SK-N-SH (cell line): ENCODE measurements at regions not wholly inside any gene's neighbourhood (a gene's known extent, or its start where the extent isn't known, plus 50 kb on each side); places are given as distances from the start of the nearest gene placed in this dataset.

Experiments
- CTCF ChIA-PET: fragments of 300-600, 350-600 bp; formaldehyde crosslinking; extraction: SDS; loops from one replicate; lab custom pipeline; 2021; lab: Yijun Ruan, JAX
- POLR2A ChIA-PET: fragments of 350-600 bp; sonication (Branson Sonifier 250); formaldehyde crosslinking; extraction: SDS; loops from one replicate; lab custom pipeline; 2020; ENCODE audit warnings: antibody characterized with exemption, inconsistent platforms; lab: Yijun Ruan, JAX
- DNase-seq: peaks from one replicate; pipeline ENCODE4 v3.0.0; 2012
- H2AFZ ChIP-seq: fragments of 200-600 bp; sonication (generic); 2 replicates; pipeline ENCODE4 v1.8.1; 2016; ENCODE audit warnings: antibody characterized with exemption, mild to moderate bottlenecking, low read depth
- H3F3A ChIP-seq: fragments of 200-600 bp; sonication (generic); replicated peaks from 2 replicates; pipeline ENCODE3; 2016; ENCODE audit warnings: antibody characterized with exemption, mild to moderate bottlenecking; ENCODE audit not compliant: insufficient read depth
- H3K27ac ChIP-seq, 2 experiments: fragments of 200-500 bp in 1 of 2; fragments of 200-600 bp in 1 of 2; sonication (Bioruptor generic) in 1 of 2; sonication (generic), shearing (Covaris generic) in 1 of 2; 2 replicates each; pipeline versions ENCODE4 v1.5.1 to v1.6.1; 2014 to 2016; ENCODE audit warnings: low read depth in 2 of 2, inconsistent platforms in 1 of 2, low read length in 1 of 2, mild to moderate bottlenecking in 1 of 2, mixed read lengths in 1 of 2
- H3K27me3 ChIP-seq: fragments of 200-600 bp; sonication (generic), shearing (Covaris generic); 2 replicates; pipeline ENCODE4 v1.6.1; 2016; ENCODE audit warnings: mixed run types; ENCODE audit not compliant: insufficient read depth
- H3K36me3 ChIP-seq, 2 experiments: fragments of 200-500 bp in 1 of 2; fragments of 200-600 bp in 1 of 2; sonication (Bioruptor generic) in 1 of 2; sonication (generic) in 1 of 2; replicated peaks in 1 of 2; 2 replicates each; pipeline versions ENCODE3 to v1.5.1; 2014 to 2016; ENCODE audit warnings: low read length in 1 of 2, mild to moderate bottlenecking in 1 of 2; ENCODE audit not compliant: insufficient read depth in 2 of 2, control insufficient read depth in 1 of 2
- H3K4me1 ChIP-seq, 2 experiments: fragments of 200-500 bp in 1 of 2; fragments of 200-600 bp in 1 of 2; sonication (Bioruptor generic) in 1 of 2; sonication (generic), shearing (Covaris generic) in 1 of 2; 2 replicates each; pipeline versions ENCODE4 v1.5.1 to v1.6.1; 2014 to 2016; ENCODE audit warnings: low read depth in 1 of 2, low read length in 1 of 2, mixed run types in 1 of 2; ENCODE audit not compliant: insufficient read depth in 2 of 2, control insufficient read depth in 1 of 2
- H3K4me2 ChIP-seq: fragments of 200-600 bp; sonication (generic), shearing (Covaris generic); 2 replicates; pipeline ENCODE4 v1.6.1; 2017; ENCODE audit warnings: mixed run types
- H3K4me3 ChIP-seq, 2 experiments: fragments of 200-500 bp in 1 of 2; fragments of 200-600 bp in 1 of 2; sonication (Bioruptor generic) in 1 of 2; sonication (generic), shearing (Covaris generic) in 1 of 2; 2 replicates each; pipeline versions ENCODE4 v1.5.1 to v1.8.1; 2014 to 2016; ENCODE audit warnings: low read depth in 2 of 2, inconsistent platforms in 1 of 2, low read length in 1 of 2, mild to moderate bottlenecking in 1 of 2, mixed read lengths in 1 of 2, moderate library complexity in 1 of 2
- H3K79me2 ChIP-seq: fragments of 200-600 bp; sonication (generic); 2 replicates; pipeline ENCODE4 v1.8.1; 2017; ENCODE audit warnings: mild to moderate bottlenecking; ENCODE audit not compliant: insufficient read depth
- H3K9ac ChIP-seq: fragments of 200-600 bp; sonication (generic); 2 replicates; pipeline ENCODE4 v1.6.1; 2017; ENCODE audit warnings: mixed run types
- H3K9me2 ChIP-seq: fragments of 200-600 bp; sonication (generic); 2 replicates; pipeline ENCODE4 v1.6.1; 2017; ENCODE audit warnings: mixed run types
- H3K9me3 ChIP-seq: fragments of 200-600 bp; sonication (generic); 2 replicates; pipeline ENCODE4 v1.6.1; 2017; ENCODE audit warnings: mixed run types, mild to moderate bottlenecking, moderate library complexity
- H4K20me1 ChIP-seq: fragments of 200-600 bp; sonication (generic); 2 replicates; pipeline ENCODE4 v1.6.1; 2017; ENCODE audit warnings: mild to moderate bottlenecking, mixed run types; ENCODE audit not compliant: insufficient read depth
- ELF1 ChIP-seq: IDR thresholded peaks from 2 replicates; pipeline ENCODE4 v1.4.0; 2012
- EZH2phosphoT487 ChIP-seq: fragments of 200-600 bp; sonication (generic); IDR thresholded peaks from 2 replicates; pipeline ENCODE4 v1.6.1; 2017; ENCODE audit warnings: low read depth, mixed run types, mild to moderate bottlenecking, antibody characterized with exemption, moderate library complexity, borderline replicate concordance
- GABPA ChIP-seq: IDR thresholded peaks from 2 replicates; pipeline ENCODE4 v1.4.0; 2012; ENCODE audit warnings: low read depth, mild to moderate bottlenecking
- JUND ChIP-seq: IDR thresholded peaks from 2 replicates; pipeline ENCODE4 v1.4.0; 2012
- MEF2A ChIP-seq: IDR thresholded peaks from 2 replicates; pipeline ENCODE4 v1.4.0; 2012; ENCODE audit warnings: low read depth, borderline replicate concordance
- NFIC ChIP-seq: IDR thresholded peaks from 2 replicates; pipeline ENCODE4 v1.4.0; 2012; ENCODE audit warnings: borderline replicate concordance
- NRF1 ChIP-seq: IDR thresholded peaks from 2 replicates; pipeline ENCODE4 v1.6.1; 2012; ENCODE audit warnings: low read depth, mild to moderate bottlenecking, low read length
- POLR2AphosphoS5 ChIP-seq: IDR thresholded peaks from 2 replicates; pipeline ENCODE4 v1.6.1; 2012; ENCODE audit warnings: low read depth, low read length
- RAD21 ChIP-seq: IDR thresholded peaks from 2 replicates; pipeline ENCODE4 v1.6.1; 2012; ENCODE audit warnings: mild to moderate bottlenecking, low read length
- RCOR1 ChIP-seq: fragments of 150-350 bp; IDR thresholded peaks from 2 replicates; pipeline ENCODE4 v1.6.1; 2017; ENCODE audit warnings: antibody characterized with exemption, low read length
- RXRA ChIP-seq: IDR thresholded peaks from 2 replicates; pipeline ENCODE4 v1.4.0; 2012; ENCODE audit warnings: low read depth, mild to moderate bottlenecking, borderline replicate concordance
- SIN3A ChIP-seq: IDR thresholded peaks from 2 replicates; pipeline ENCODE4 v1.6.1; 2012; ENCODE audit warnings: low read depth, mild to moderate bottlenecking, low read length, moderate library complexity, borderline replicate concordance
- TAF1 ChIP-seq: IDR thresholded peaks from 2 replicates; pipeline ENCODE4 v1.6.1; 2012; ENCODE audit warnings: low read depth, mild to moderate bottlenecking, low read length, moderate library complexity, borderline replicate concordance
- YY1 ChIP-seq: IDR thresholded peaks from 2 replicates; pipeline ENCODE4 v1.4.0; 2012; ENCODE audit warnings: low read depth, mild to moderate bottlenecking
- TF ChIP-seq, protein P1 (sequence below): IDR thresholded peaks from 2 replicates; pipeline ENCODE4 v1.4.0; 2012; ENCODE audit warnings: low read depth, borderline replicate concordance
- TF ChIP-seq, protein P2 (sequence below): IDR thresholded peaks from 2 replicates; pipeline ENCODE4; 2012
- TF ChIP-seq, protein P3 (sequence below): IDR thresholded peaks from 2 replicates; pipeline ENCODE4 v1.4.0; 2012; ENCODE audit warnings: low read depth
- TF ChIP-seq, protein P4 (sequence below): fragments of 150-350 bp; IDR thresholded peaks from 2 replicates; pipeline ENCODE4 v1.6.1; 2016; ENCODE audit warnings: mild to moderate bottlenecking, low read depth, low read length
- TF ChIP-seq, protein P5 (sequence below): fragments of 150-350 bp; IDR thresholded peaks from 2 replicates; pipeline ENCODE4 v1.6.1; 2017; ENCODE audit warnings: antibody characterized with exemption, low read length, low read depth, borderline replicate concordance

DNA sequence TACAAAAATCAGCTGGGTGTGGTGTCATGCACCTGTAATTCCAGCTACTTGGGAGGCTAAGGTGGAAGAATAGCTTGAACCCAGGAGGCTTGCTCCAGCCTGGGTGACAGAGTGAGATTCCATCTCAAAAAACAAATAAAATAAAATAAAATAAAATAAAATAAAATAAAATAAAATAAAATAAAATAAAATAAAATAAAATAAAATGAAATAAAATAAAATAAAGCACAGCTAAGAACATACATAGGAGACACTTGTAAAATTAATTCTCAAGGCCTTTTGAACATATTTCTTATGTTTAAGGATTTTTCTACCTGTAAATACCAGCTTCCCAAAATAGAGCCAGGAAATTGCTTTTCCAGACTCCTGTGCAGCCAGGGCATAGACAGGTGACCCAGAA lies 703.0 kb downstream of the ZPLD1 start:
- Histone ChIP-seq H3K9ac (no peak overlapping the region), H3K9me3 (no peaks in the 10 kb centered on the region), H3K36me3 (no peaks in the 10 kb centered on the region), H3K79me2 (no peaks in the 10 kb centered on the region), H4K20me1 (no peaks in the 10 kb centered on the region)
- TF ChIP-seq YY1 (no peak), SIN3A (no peak), EZH2phosphoT487 (no peak), TAF1 (no peak), MEF2A (no peak), RXRA (no peak), RAD21 (no peak), JUND (no peak), RCOR1 (no peak), POLR2AphosphoS5 (no peak), ELF1 (no peak), NRF1 (no peak), NFIC (no peak), GABPA (no peak)
- TF ChIP-seq, protein P1, sequence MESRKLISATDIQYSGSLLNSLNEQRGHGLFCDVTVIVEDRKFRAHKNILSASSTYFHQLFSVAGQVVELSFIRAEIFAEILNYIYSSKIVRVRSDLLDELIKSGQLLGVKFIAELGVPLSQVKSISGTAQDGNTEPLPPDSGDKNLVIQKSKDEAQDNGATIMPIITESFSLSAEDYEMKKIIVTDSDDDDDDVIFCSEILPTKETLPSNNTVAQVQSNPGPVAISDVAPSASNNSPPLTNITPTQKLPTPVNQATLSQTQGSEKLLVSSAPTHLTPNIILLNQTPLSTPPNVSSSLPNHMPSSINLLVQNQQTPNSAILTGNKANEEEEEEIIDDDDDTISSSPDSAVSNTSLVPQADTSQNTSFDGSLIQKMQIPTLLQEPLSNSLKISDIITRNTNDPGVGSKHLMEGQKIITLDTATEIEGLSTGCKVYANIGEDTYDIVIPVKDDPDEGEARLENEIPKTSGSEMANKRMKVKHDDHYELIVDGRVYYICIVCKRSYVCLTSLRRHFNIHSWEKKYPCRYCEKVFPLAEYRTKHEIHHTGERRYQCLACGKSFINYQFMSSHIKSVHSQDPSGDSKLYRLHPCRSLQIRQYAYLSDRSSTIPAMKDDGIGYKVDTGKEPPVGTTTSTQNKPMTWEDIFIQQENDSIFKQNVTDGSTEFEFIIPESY: no peak
- TF ChIP-seq, protein P2, sequence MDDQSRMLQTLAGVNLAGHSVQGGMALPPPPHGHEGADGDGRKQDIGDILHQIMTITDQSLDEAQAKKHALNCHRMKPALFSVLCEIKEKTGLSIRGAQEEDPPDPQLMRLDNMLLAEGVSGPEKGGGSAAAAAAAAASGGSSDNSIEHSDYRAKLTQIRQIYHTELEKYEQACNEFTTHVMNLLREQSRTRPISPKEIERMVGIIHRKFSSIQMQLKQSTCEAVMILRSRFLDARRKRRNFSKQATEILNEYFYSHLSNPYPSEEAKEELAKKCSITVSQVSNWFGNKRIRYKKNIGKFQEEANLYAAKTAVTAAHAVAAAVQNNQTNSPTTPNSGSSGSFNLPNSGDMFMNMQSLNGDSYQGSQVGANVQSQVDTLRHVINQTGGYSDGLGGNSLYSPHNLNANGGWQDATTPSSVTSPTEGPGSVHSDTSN: no peak
- TF ChIP-seq, protein P3, sequence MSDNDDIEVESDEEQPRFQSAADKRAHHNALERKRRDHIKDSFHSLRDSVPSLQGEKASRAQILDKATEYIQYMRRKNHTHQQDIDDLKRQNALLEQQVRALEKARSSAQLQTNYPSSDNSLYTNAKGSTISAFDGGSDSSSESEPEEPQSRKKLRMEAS: no peak
- TF ChIP-seq, protein P4, sequence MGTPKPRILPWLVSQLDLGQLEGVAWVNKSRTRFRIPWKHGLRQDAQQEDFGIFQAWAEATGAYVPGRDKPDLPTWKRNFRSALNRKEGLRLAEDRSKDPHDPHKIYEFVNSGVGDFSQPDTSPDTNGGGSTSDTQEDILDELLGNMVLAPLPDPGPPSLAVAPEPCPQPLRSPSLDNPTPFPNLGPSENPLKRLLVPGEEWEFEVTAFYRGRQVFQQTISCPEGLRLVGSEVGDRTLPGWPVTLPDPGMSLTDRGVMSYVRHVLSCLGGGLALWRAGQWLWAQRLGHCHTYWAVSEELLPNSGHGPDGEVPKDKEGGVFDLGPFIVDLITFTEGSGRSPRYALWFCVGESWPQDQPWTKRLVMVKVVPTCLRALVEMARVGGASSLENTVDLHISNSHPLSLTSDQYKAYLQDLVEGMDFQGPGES: no peak
- TF ChIP-seq, protein P5, sequence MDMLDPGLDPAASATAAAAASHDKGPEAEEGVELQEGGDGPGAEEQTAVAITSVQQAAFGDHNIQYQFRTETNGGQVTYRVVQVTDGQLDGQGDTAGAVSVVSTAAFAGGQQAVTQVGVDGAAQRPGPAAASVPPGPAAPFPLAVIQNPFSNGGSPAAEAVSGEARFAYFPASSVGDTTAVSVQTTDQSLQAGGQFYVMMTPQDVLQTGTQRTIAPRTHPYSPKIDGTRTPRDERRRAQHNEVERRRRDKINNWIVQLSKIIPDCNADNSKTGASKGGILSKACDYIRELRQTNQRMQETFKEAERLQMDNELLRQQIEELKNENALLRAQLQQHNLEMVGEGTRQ: no peak
- TF ChIP-seq, all 33 proteins: peak for 0
- Histone ChIP-seq H3K27ac (no peak overlapping the region), H2AFZ (no peak overlapping the region), H3K4me2 (no peak overlapping the region), H3K4me3 (no peak overlapping the region), H3F3A (no peaks in the 10 kb centered on the region), H3K9me2 (no peaks in the 10 kb centered on the region), H3K4me1 (no peaks in the 10 kb centered on the region; a peak in 1 of 4 replicates), H3K27me3 (no peaks in the 10 kb centered on the region)
- DNase-seq: no peak
- POLR2A ChIA-PET: no interaction called here
- CTCF ChIA-PET: interaction anchor here (1.8 kb wide), 1 partner anchor 10 kb away, joined by 4 read pairs; no protein-coding TSS in a partner anchor
